NCI-H82 treated with DMSO at 0.1 percent for 48 hours (cell line): ENCODE measurements at regions not wholly inside any gene's neighbourhood (a gene's known extent, or its start where the extent isn't known, plus 50 kb on each side); places are given as distances from the start of the nearest gene placed in this dataset.
"Not testable (repeated sequence)": the region's sequence is repeated elsewhere in the genome, so short reads cannot be mapped to it uniquely, and the experiment has no call there.

ENCODE experiments used
- DNase-seq: peaks from one replicate; lab custom pipeline; 2025; ENCODE audit not compliant: unreplicated experiment; lab: John Stamatoyannopoulos, UW

DNA sequence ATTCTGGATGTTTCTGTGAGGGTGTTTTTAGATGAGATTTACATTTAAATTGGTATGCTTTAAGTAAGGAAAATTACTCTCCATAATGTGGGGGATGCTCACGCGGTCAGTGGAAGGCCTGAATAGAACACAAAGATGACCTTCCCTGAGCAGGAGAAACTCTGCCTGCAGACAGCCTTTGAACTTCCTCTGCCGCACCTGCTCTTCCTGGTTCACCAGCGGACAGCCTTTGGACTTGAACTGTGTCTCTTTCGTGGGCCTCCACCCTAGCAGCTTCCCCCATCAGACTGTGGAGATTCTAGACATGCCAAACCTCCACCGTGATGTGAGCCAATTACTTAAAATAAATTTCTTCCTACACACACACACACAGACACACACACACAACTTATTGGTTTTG is 210.7 kb downstream of the EFCAB11 start:
- no peak for DNase-seq

DNA sequence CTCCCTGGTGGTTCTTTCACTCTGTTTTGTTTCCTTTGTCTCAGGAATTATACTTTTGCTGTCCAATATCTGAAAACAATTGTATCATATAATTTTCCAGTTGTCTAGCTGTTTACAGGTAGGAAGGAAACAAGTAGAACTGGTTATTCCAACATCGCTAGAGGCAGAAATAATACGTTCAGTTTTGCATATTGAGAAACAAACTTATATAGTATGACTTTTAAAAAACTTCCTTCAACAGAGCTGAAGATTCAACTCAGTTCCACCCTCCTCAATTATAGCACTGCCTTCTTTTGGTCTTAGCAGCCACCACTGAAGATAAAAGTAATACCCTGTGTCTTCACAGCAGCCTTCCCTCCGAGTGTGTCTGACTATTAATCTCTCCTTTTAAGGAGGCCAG is 214.3 kb downstream of the EFCAB11 start:
- DNase-seq, result no peak

DNA sequence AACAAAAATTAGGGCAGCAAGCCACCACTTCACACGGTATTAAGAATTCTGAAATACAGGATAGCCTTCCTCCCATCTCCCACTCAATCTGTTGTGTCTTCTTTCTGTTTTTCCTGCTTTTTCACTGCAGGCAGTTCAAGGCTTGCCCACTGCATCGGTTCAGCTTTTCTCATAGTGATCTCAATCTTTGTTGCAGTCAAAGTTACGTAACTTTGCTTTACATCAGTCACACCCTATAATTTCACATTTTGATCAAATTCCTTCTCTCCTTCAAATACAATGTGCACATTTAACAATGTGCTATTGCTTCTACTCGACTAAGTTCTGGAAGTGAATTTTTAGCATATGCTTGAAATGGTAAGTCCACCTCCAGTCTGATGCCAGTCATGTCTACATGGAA is 217.6 kb downstream of the EFCAB11 start:
- no peak for DNase-seq

DNA sequence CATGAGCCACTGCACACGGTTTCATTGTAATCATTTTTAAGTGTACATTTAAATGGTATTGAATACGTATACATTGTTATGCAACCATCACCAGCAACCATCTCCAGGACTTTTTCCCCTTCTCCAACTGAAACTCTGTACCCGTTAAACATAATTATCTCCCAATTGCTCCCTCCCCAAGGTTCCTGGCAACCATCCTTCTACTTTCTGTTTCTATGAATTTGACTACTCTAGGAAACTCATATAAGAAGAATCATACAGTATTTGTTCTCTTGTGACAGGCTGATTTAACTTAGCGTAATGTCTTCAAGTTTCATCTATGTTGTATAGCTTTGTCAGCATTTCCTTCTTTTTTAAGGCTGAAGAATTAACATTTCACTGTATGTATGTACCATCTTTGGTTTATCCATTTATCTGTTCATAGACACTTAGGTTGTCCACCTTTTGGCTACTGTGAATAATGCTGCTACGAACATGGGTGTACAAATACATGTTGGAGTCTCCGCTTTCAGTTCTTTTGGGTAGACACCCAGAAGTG is 223.1 kb downstream of the EFCAB11 start:
- DNase-seq, result no peak

DNA sequence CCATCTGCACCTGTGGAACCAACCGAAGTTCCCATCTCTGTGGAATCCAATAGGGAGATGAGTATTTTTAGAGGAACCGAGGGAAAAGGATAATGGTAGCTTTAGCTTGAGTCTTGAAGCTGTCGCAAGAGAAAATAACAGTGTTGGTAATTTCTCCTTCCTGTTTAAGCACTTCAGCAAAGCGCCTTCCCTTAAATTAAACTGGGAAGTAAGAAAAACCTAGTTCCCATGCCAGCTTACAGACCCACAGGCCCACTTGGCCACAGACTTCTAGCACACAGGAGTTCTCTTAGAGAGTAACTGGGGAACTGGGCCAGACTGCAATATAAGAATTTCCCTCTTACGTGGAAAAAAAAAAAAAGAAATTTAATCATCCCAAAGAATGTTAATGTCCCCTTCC is 223.8 kb downstream of the EFCAB11 start:
- no peak for DNase-seq

DNA sequence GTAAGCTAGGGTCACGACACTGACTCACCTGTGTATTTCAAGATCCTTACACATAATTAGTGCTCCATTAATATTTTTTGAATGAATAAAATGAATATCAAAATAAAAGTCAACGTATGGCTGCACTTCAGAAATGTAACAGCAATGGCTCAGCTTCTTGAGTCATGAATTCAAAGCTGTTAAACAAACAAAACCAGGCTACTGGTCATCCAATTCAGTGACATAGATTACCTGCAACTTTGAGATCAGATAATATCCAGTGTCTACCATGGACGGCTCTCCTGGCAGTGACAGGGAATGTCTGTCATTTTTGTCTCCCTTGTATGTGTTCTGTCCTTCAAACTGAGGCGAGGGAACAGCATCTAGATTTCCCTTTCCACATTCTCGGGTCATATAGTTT is 225.6 kb downstream of the EFCAB11 start:
- no peak for DNase-seq

DNA sequence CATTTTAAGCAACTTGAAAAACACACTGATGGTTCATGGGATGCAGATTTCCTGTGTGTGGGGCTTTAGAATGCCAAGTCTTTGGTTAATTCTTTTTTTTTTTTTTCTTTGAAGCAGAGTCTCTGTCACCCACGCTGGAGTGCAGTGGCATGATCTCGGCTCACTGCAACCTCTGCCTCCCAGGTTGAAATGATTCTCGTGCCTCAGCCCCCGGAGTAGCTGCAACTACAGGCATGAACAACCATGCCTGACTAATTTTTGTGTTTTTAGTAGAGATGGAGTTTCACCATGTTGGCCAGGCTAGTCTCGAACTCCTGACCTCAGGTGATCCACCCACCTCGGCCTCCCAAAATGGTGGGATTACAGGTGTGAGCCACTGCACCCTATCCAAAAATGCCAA is 228.3 kb downstream of the EFCAB11 start:
- DNase-seq, result not testable (repeated sequence)

DNA sequence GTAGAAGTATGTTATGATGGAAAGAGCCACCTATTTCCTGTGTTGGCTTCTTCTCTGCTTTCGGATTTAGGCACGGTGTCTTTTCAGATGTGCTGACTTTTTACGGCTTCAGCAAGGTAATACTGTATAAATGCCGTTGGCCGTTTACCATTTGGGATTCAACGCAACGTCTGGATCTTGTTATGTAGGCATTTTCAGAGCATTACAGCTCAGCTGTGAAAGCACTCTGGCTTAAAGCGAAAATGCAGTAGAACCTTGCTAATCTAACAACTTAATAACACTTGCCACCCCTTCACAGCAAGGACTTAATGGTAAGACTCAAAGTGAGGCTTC is 229.9 kb downstream of the EFCAB11 start:
- DNase-seq, result no peak

DNA sequence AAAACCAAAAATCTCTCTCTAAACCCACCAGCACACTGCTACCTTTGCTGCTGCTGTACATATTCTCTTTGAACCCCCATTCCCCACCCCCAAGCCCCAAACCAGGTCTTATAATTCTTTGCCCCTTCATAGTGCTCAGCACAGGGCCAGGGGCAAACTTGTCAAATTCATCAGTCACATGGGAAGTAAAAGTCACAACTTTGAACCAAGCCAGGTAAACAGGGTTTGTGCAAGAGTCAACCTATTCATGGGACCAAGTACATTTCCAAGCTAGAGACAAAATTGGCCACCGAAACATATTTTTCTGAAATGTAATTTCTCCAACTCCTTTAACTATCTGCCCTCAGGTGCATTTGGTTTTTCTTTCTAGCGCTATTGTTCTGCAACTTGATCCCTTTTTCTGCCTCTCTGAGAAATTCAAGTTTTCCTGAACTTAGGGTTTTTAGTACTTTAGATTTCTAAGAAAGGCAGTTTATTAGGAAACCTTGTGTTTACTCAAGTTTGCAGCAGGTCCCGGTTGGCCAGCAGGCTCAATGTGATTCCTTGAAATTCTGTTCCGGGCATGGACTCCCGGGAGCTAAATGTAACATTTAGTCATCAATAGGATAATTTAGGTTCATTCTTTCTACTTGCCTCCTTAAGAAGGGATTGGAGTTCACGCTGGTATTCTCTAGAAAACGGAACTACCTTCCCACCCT is 230.5 kb downstream of the EFCAB11 start:
- DNase-seq, result no peak

DNA sequence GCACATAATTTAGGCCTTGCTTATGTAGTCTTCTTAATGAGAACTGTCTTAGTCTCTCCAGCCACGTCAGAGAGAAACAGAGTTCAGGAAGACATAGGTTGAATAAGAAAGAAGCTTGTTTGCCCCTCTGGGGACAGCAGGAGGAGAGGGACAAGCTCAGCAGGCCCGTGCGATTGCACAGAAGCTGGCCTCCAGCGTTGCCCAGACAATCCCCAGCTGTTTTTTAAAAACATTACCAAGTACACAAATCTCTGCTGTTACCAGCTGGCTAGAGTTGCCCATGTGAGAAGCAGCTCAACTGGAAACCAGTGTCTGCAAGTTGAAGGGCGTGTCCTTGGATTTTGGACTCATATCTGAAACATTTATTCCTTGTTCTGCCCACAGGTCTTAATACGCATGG is 232.6 kb downstream of the EFCAB11 start:
- DNase-seq, result peak; percentile 4

DNA sequence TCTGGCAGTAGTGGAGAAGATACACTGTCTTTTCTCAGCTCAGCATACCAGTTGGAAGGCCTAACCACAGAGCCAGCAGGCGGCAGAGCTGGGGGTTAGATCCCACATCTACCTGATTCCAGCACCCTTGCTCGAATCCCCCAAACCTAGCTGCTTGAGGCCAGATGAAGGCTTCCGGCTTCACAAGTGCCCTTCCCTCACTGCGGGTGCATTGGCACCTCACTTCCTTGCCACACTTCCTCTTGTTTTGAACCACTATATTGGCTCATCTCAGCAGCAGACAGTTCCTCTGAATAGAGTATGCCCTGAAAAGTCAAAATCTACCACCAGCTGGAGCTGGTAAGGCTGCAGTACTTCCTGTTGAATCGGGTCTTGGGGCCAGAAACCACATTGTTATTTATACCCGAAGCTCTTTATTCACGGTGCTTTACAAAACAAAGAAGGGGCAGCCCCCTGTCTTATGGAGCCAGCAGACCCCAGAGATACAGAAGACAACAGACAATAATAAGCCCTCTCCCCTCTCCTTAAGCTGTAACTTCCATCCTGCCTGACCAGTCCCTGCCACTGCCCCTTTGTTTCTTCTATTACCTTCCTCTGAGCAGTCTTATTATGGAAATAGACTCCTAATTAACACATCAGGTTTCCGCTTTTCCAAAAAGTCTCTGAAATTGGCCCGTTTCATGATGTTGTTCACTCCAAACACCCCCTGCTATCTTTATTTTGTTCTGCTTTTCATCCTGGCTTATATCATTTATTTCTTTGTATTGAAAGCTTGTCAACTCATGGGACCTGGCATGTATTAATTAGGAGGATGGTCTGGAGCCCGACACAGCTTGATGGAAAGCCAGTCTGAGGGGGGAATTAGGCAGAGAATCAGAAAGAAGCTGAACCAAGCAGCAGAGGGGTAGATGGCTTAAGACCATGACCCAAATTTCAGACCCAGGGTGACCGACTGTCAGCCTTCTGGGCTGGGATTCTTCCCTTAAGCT is 233.5 kb downstream of the EFCAB11 start:
- DNase-seq, result no peak

DNA sequence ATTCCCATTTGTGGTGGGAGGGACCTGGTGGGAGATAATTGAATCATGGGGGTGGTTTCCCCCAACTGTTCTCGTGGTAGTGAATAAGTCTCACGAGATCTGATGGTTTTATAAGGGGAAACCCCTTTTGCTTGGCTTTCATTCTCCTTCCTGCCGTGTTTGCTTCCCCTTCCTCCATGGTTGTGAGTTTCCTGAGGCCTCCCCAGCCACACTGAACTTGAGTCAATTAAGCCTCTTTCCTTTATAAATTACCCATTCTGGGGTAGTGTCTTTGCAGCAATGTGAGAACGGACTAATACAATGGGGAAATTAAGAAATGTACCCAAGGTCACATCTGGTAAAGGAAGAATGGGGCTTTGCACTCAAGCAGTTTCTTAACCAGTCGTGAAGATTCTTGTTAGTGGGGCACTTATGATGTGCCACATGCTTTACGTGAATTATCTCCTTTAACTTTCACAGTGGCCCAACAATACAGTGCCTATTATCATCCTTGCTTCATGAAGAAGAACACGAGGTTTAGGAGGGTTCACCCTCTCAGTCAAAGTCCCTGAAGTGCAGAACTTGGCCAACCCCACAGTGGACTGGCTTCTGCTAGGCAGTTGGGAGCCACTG is 234.3 kb downstream of the EFCAB11 start:
- no peak for DNase-seq

DNA sequence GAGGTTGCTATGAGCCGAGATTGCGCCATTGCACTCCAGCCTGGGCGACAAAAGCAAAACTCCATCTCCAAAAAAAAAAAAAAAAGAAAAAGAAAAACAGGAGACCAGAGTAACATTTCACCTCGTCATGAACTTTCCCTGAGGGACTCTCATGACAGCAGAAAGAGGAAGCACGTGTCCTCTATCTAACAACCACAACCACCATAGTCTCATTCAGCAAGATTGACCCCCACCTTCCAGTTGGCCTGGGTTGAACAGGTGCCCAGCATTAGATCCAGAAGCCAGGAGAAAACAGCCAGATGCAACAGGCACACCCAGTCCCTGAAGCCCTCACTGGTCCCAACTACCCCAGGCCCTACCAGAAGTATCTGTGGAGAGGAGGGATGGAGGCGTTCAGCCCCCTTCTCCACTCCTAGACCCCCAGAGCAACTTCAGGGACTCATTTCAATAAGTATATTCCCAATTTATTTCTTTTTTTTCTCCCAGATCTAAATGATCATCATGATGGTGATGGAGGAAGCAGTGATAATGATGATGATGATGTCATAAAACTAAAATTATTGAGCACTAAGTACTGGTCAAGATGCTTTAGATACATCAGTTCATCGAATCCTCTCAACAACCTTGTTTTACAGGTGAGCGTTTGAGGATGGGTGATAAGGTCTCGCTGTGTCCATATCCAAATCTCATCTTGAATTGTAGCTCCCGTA is 235.0 kb downstream of the EFCAB11 start:
- DNase-seq, result no peak

DNA sequence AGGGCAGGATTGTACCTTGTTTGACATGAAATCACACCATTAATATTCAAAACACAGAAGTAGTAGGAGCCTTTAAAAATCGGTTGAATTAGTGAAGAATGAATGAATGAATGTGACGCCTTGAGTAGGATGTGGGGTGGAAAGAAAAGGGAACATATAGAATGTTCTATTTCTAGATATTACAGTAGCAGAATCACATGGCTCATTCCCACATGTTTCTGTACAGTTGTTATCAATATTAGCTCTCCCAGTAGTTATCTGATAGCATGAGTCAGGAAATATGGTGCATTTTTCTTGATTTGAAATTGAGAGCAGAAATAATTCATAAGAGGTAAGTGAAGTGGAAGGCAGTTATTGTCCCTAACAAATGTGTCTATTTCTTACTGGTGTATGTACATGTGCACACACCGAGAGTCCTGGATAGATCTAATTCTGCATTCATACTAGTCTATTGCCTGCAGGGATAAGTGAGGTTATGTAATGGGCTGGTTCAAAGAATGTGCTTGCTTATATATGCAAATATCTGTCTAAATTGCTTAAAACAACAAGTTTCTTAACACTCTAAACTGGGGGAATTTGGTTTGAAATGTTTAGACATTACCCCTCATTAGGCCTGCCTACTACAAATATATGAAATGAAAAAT is 245.4 kb downstream of the EFCAB11 start:
- no peak for DNase-seq

DNA sequence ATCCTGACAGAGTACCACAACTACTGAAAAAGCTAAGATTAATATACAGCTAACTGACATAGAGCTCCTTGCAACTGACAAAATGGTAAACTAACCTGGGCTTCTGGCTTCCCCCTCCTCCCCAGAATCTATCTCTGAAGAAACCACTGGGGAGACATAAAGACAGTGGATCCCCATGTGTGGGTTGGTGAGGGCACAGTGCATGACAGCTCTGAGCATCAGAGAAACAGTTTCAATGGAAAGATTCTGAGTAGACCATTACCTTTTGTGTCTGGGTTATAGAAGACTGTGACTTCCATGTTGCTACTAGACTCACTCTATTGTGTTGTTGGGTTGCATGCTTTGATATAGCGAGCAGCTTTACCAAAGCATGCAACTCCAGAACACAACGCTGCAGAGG is 247.4 kb downstream of the EFCAB11 start:
- no peak for DNase-seq

DNA sequence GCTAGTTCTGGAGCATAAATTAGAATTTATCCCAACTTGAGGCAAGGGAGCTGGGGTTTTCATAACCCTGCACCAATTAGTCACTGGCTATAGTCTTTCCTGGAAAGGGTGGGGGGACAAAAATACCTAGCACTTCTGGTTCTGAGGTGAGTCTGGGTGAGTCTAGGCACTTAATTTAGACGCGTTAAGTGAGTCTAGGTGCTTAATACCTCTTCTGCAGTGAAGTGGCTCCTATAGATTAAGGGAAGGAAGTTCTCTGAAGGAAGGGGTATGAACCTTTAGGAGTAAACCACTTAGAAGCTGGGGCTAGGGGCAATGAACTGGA is 251.7 kb downstream of the EFCAB11 start:
- no peak for DNase-seq

DNA sequence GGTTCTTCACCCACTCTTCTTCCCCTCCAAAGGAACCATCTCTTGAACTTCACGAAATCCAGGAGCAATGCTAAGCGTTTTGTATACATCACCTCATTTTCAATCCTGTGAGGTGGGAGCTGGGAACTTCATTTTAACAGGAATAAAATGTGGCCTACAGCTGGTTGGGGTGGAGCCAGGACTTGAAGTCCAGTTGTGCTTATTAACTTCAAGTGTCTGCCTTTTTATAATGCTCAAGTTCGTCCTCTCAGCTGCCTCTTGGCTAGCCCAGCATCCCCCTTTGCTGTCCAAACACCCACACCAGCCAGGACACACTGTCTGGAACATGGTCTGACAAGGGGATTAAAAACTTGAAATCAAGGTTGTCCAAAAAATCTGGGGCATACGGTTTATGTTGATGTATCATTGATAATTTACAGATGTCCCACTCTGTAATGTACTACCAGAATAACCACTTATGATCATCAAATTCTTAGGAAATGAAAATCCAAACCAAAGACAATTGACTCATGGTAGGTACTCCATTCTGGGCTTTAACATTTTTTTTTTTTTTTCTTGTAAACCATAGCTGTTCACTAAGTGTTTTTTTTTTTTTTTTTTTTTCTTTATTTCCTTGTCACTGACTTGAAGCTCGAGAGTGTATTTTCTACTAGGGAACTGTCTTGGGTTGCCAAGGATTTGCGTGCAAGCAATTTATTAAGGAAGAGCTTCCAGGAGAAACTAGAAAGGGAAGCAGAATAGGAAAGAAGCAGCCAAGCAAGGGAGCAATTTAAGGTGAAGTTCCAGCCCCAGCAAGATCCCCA is 252.3 kb downstream of the EFCAB11 start:
- DNase-seq, result no peak

DNA sequence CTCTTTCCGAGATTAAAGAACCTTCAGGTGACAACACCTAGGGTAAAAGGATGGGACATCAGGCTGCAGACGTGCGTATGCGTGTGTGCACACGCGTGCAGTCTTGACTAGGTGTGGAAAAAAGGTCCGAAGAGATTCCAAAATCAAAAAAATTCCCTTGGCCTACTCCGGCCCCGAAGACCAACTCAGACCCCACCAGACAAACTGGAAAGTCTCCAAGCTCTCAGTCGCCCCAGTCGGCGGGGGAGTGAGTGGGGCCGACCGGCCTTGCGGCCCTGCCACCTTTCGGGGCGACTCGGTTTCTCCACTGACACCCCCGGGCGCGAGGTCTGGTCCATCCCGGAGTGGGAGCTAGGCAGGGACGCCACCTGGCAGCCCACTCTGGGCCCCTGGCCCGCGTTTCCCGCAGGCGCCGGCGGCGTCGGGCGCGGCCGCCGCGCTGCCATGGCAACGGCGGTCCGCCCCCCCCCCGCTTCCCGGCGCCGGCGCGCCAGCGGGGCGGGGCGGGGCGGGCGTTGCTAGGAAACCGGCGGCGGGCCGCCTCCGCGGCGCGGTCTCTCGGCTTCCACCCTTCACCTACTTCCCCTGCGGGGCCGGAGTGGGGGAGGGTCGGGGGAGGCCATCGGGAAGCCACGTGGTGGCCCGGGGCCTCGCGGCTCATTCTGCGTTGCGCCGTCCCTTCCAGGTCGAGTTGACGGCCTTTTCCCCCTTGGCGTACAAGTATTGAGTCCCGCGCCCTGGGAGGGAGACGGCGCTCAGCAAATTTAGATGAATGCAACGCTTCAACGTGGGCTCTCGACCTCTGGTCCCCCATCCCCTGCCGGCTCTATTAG is 253.1 kb downstream of the EFCAB11 start:
- DNase-seq, result no peak

DNA sequence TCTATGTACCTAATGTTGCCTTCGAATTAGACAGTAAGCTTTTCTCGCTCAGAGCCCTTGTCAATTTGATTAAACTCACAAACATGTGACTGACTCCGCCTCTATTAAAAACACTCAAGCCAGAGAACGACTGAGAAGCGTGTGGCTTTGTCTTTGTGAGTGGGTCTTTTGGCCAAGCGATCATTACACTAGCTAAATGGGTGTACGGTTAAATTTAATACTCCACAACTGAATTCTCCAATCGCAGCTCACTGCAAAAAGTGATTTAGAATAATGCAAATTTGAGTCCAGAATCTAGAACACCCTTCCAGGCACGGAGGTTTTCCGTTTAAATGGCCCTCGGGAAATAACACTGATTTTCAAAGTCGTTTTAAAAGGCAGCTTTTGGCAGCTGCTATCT is 253.7 kb downstream of the EFCAB11 start:
- DNase-seq, result no peak
